ENCODE measurements at regions not wholly inside any gene's neighbourhood (a gene's known extent, or its start where the extent isn't known, plus 50 kb on each side); places are given as distances from the start of the nearest gene placed in this dataset.

GRCh38 chr3:162211470-162211869 lies 714.9 kb downstream of the OTOL1 start:
- peaks cover 0 to 5% of the 10 kb centered on the region in 2 experiments; a peak in 1 of 4 replicates for H3K4me1 Mint-ChIP-seq
- H2BK20ac ChIP-seq (ENCODE audit: low read depth, low read length, poor library complexity, severe bottlenecking): no peak overlapping the region
- no peak overlapping the region for H3K9ac ChIP-seq (ENCODE audit: extremely low read depth, insufficient read length, low read length)
- H3K9me3 Mint-ChIP-seq: no peaks in the 10 kb centered on the region
- H3K14ac ChIP-seq (ENCODE audit: insufficient read depth, low read length): no peak overlapping the region
- no peak overlapping the region for H4K8ac ChIP-seq (replicated peaks; ENCODE audit: insufficient read length, low read depth, low read length)
- no peak overlapping the region for H3K4me2 ChIP-seq (ENCODE audit: insufficient read depth, insufficient read length, low read length)
- H2AFZ ChIP-seq (ENCODE audit: low read length): no peak overlapping the region
- no peaks in the 10 kb centered on the region for H3K23me2 ChIP-seq (ENCODE audit: insufficient read length, low read depth, low read length, poor library complexity, severe bottlenecking)
- H3K9me3 ChIP-seq (ENCODE audit: control insufficient read depth, low read depth, low read length): no peaks in the 10 kb centered on the region
- no peaks in the 10 kb centered on the region for H3K79me1 ChIP-seq (ENCODE audit: insufficient read depth, low read depth, low read length, poor library complexity, severe bottlenecking)
- H2BK5ac ChIP-seq (ENCODE audit: insufficient read length, low read length): no peak overlapping the region
- no peak overlapping the region for H2BK120ac ChIP-seq (ENCODE audit: low read depth, low read length, poor library complexity, severe bottlenecking)
- no peak overlapping the region for H4K5ac ChIP-seq (ENCODE audit: insufficient read length, low read depth, low read length)
- no peak overlapping the region for H3K27ac Mint-ChIP-seq
- no peaks in the 10 kb centered on the region for H3K79me2 ChIP-seq (ENCODE audit: insufficient read depth, low read length)
- no peak overlapping the region for H3K4me3 Mint-ChIP-seq
- H3K4ac ChIP-seq (ENCODE audit: low read depth, low read length): no peak overlapping the region
- no peaks in the 10 kb centered on the region for H3K27me3 Mint-ChIP-seq (ENCODE audit: low read depth)
- no peak overlapping the region for H2BK15ac ChIP-seq (ENCODE audit: low read depth, low read length)
- H2BK12ac ChIP-seq (ENCODE audit: insufficient read length, low read depth, low read length): no peak overlapping the region
- no peaks in the 10 kb centered on the region; the same call in 1 of the 2 replicates for H3K4me1 ChIP-seq (ENCODE audit: insufficient read depth, low read length)
- H3K36me3 Mint-ChIP-seq (ENCODE audit: insufficient read depth in 1 of 3, low read depth in 3 of 3): no peaks in the 10 kb centered on the region
- no peaks in the 10 kb centered on the region for H3K27me3 ChIP-seq (ENCODE audit: insufficient read depth, low read length)
- H2AK5ac ChIP-seq (ENCODE audit: insufficient read length, low read length): no peak overlapping the region
- TF ChIP-seq CTCF (conservative IDR thresholded peaks at IDR 0.05): no peak
- no peak overlapping the region for H3K56ac ChIP-seq (ENCODE audit: insufficient read length, low read depth, low read length)
- DNase-seq: no peak
- H4K91ac ChIP-seq (ENCODE audit: insufficient read length, low read depth, low read length): no peak overlapping the region
- H3T11ph ChIP-seq (ENCODE audit: low read length): no peak overlapping the region
- H3K27ac ChIP-seq (ENCODE audit: insufficient read length, low read depth, low read length): no peak overlapping the region
- no peak overlapping the region for H3K23ac ChIP-seq (ENCODE audit: insufficient read length, low read depth, low read length)
- H4K20me1 ChIP-seq (ENCODE audit: control insufficient read depth, insufficient read depth, insufficient read length): no peaks in the 10 kb centered on the region
- H3K18ac ChIP-seq (ENCODE audit: insufficient read length, low read depth, low read length): no peak overlapping the region

Measured in H9 (cell line).